ENCODE measurements at regions not wholly inside any gene's neighbourhood (a gene's known extent, or its start where the extent isn't known, plus 50 kb on each side); places are given as distances from the start of the nearest gene placed in this dataset.

DNA sequence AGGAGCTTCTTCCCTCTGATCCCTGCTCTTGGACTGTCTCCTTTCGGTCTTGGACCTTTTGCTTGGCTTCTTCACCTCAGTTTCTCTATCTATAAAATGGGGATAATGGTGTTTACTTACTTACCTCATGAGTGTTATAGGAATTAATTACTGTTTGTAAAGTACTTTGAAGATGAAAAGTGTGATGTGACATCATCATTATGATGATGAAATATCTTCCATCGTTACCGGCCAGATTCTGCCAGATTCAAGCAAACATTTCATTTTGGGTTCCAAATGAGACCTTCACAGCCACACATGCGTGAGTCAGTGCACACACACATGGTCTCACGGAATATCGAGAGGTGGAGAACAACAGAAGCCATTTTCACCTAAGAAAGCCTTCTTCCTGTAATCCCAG is 220.1 kb upstream of the RPL34 start:
- DNase-seq (ENCODE audit: low read depth in 2 of 2): no peak

DNA sequence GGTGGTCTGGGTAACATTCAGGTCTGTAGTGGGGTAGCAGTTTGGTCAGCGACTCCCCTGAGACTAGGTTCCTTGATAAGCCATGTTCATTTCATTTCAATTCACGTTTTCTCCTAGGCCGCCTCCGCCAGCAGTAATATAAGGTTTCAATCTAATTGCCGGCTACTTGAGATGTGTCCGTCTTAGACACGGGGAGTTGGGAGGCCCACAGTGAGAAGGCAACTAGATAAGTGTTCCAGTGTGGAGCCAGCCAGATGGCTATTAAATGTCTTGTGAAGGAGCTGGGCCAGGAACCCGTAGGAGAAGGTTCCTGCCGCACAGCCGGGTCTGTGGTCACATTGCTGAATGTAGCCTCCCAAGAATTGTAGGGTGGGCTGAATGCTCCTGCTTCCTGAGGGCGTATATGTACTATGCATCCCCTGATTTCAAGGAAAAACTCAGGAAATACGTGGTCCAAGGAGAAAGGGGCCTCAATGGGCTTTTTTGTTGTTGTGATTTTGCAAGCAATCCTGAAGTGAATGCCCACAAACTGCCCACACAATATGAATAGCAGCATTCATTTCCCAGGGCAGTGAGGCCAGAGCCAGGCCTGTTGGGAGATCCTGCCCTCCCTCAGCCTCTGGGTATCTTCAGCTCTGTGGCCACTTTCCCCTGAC is 220.6 kb upstream of the RPL34 start:
- DNase-seq (ENCODE audit: low read depth in 2 of 2): no peak

DNA sequence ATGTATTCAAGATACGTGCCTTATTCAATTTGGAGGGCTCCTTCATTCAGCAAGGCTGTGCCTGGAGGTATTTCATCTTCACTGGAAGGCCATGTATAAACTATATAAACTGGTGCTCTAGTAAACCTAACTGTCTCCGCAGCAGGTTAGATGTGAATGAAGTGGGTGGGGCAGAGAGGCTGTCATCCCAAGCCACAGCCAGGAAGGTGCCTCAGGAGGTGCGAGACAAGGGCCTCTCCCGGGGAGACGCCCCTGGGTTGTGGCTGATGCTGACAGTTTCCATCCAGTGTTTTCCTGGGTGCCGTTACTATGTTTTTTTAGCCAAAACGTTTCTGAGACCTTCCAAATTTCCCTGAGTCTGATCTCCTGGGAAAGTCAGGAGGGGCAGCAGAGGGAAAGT is 221.5 kb upstream of the RPL34 start:
- no peak for DNase-seq (ENCODE audit: low read depth in 2 of 2)

DNA sequence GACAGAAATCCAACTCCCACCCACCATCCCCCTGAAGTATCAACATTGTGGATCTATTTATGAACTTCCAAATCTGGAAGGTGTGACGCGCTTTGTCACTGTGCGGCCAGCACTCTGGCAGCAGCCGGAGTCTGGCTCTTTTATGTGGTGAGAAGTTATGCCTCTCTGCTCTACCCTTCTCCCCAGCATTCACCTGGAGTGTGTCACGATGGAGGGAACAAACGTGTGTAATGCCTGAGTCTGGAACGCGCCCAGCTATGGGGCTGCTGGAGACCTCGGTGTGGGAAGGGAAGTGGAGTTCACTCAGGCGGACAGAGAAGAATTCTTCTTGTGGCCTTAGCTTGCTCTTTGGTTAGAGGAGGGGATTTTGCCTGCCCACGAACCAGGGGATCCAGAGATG is 222.1 kb upstream of the RPL34 start:
- no peak for DNase-seq (ENCODE audit: low read depth in 2 of 2)

DNA sequence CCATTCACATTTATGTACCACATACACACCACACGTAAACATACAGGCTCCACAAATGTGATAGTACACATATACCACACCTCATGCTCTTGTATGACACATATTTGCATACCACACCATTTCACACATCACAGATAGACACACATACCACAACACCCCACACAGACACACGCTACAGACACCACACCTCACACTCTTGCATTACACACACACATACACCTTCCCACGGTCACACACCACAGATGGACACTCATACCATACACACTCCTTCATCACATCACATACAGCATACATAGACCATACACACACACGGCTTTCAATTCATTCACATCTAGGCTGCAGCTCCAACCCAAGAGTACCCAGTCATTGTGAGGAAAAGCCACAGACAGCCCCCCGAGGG is 222.5 kb upstream of the RPL34 start:
- DNase-seq (ENCODE audit: low read depth in 2 of 2): no peak

DNA sequence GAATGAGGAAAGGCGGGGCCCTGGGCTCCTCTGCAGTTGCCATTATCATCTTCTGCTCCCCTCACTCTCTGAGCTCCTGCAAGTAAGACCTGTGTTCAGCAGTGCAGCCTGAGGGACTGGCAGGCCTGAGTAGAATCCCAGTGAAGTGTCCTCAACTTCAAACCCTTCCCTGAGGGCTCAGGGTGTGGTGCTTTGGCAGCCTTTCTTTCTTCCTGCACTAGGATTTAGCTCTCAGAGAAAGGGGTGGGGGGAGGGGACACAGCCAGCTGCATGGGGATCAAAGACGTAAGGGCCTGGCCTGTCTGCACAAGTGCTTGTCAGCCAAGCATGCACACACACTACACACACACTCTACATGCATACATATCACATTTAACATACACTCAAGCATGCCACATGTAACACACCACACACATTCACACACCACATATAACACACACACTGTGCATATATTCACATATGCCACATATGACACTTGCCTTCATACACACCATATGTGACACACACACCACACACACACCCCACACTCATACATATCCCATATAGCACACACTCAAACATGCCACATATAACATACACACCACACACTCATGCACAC is 223.4 kb upstream of the RPL34 start:
- no peak for DNase-seq (ENCODE audit: low read depth in 2 of 2)

DNA sequence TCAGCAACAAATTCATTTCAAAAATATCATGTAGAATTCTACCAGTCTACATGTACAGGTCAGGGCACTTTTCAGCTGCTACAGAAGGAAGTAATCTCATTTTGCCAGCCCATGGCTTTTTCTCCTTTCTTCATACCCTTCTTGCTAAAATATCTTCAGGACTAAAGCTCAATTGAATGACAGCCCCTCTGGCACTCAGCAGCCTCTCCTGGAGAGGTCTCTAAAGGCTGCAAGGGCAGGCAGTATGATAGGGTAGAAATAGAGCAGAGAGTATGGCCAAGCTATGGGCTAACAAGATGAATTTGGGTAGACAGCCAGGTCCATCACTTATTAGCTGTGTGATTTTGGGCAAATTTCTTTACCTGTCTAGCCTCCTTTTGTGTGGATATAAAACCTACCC is 224.6 kb upstream of the RPL34 start:
- DNase-seq (ENCODE audit: low read depth in 2 of 2): no peak

DNA sequence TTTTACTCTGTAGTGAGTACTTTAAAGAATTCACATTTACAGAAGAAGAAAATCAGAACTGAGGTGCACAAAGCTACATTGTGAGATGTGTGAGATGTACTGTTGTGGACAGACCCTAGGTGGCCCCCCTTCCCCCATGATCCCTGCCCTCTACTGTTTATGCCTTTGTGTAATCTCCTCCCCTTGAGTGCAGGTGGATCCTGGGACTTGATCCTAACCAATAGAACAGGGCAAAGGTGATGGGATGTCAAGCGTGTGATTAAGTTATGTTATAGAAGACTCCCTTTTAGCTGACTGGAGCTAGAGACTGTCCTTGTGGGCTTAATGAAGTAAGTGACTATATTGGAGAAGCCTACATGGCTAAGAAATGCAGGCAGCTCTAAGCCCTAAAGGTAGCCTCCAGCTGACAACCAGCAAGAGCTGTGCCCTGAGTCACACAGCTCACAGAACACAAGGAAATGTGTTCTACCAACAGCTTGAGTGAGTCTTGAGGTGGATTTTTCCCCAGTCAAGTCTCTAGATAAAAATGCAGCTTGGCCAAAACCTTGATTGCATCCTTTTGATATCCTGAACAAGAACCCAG is 225.2 kb upstream of the LEF1 start:
- DNase-seq (ENCODE audit: low read depth in 2 of 2): no peak

DNA sequence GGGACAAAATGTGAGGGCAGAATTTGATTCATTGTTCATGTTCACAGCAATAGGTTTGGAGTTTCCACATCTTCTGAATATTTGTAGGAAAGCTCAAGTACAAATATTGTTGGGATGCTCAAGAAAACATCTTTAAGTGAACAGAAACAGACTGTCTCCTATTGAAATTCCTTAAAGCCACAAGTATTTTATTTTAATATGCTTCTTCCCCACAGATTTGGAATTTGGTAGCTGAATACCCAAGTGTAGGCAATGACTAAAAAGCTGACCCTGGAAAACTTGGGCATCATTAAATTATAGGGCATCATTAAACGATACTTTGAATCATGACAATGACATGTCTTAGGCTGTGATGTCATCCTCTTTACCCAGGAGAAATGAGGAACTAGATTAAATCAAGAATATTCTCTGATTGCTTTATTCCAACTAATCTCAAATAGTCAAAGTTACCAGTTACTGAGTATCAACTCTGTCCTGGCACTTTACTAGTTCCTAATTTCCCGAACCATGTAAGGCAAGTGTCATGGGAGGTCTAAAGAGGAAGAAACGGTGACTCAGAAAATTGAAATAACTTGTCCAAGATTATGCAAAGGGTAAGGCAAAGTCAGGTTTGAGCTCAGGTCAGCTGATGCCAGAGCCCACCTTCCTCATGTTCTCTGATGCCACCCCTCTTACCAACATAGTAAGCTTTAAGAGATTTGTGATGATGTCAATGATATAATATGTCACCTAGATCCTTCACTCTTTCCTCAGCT is 223.1 kb upstream of the LEF1 start:
- DNase-seq (ENCODE audit: low read depth in 2 of 2): no peak

DNA sequence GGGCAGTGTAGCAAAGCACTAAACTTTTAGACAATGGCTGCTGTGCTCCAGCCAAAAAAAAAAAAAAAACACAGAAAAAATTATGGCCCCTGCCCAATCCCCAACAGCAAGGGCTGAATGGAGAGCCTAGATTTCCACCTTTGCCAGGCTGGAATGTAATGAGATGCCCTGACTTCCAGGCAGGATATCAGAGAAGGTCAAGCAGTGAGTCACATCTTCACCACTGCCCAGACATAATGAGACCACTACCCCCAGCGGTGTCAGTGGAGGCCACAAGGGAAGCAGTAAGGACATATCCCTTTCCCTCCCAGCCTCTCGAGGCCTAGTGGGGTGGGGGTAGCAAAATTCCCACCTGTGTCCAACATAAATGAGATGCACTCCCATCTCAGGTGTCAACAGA is 216.3 kb upstream of the LEF1 start:
- no peak for DNase-seq (ENCODE audit: low read depth in 2 of 2)

DNA sequence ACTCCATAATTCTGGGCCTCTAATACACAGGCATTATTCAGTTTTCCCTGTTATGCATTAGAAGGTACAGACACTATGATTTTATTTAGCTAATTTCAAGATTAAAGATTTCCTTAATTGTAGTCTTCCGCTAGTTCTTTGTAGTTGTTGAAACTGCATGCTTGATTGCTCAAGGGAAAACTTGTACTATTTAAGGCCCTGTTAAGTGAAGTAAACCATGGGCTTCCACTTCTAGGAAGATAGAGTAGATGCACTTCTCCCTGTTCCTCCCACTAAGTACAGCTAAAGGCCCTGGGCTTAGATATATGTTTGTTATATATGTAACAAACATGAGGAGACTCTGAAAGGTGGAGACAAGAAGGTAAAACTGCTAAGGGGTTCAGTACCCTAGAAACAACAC is 215.8 kb upstream of the LEF1 start:
- DNase-seq (ENCODE audit: low read depth in 2 of 2): no peak

DNA sequence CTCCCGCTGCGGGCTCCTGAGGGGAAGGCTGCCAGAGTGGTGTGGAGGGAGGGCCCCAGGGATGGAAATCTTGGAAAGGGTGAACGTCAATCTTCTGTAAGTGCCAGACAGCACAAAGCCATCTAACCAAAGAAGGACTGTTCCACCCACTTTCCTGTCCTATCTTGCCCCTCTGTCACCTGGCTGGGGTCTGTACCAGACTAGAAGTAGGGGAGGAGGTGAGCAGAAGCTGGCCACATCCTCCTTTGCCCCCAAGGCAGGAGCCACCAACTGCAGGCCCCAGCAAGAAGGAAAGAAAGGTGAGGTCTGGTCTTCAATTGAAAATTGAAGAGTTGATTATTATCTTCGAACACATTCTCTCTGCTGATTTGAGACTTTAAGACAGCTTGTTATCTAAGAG is 214.4 kb upstream of the LEF1 start:
- no peak for DNase-seq (ENCODE audit: low read depth in 2 of 2)

DNA sequence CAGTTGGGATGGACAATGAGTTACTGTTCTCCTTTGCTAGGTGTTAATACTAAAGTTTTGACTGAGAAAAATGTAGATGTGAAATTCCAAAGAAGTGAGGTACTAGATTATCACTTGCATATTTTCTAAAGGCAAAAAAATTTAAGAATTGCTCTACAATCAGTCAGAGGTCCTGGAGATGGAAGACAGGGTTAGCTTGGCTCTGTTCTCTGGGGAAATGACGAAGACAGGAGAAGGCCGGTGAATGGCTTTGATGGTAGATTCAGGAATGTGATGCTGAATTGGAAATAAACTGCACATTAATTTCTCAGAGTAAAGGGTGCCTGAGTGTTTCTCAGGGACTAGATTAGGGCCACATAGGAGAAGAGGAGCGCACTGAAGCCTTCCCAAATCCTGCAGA is 214.0 kb upstream of the LEF1 start:
- no peak for DNase-seq (ENCODE audit: low read depth in 2 of 2)

DNA sequence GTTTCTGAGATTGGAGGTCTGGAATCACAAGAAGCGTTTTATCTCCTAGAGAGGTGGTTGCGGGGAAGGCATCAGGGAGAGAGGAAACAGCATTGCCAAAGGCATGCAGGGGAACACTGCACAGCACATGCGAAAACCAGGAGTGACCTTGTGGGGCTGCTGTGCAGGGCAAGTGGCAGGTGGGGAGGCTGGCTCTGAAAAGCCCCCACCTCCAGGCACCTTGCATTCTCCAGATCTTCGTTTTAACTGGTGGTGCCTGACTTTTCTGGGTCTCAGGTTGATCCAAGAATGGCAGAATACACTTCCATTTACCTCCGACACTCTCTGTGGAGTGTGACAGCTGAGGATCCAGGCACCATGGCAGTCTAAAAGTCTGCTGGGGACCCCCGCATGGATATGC is 209.4 kb upstream of the LEF1 start:
- DNase-seq (ENCODE audit: low read depth in 2 of 2): no peak

DNA sequence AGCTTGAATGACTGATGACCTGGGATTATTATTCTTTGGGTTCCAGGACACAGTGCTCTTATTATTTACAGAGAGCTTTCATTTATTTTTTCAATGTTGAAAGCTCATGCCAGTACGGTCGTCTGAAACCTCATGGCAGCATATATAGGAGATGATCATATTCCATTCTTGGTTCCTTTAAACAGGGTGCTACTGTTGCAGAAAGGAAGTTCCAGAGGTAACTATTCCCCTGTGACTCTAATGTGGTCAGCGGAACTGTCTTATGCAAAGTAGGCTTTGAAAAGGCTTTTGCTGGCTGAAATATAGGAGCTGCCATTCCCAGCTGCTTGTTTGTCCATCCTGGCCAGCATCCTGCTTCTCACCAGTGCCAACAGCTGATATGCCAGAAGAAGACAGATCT is 208.3 kb upstream of the LEF1 start:
- DNase-seq (ENCODE audit: low read depth in 2 of 2): no peak

DNA sequence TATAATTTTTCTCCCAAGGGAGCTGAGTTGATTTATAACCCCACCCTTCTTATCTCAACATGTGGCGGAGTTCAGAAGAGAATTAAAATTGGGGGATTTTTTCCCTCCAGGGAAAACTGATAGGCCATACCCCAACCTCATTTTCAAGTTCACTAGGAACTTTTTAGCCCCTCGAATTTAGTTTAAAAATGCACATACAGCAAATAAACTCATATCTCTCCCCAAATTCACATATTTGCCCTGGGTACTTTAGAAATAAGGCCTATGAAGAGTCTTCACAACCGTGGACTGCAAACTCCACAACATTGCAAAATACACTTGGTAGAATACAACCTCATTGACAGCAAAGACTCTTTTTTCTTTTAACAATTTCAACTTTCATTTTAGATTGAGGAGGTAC is 206.7 kb upstream of the LEF1 start:
- DNase-seq (ENCODE audit: low read depth in 2 of 2): no peak

DNA sequence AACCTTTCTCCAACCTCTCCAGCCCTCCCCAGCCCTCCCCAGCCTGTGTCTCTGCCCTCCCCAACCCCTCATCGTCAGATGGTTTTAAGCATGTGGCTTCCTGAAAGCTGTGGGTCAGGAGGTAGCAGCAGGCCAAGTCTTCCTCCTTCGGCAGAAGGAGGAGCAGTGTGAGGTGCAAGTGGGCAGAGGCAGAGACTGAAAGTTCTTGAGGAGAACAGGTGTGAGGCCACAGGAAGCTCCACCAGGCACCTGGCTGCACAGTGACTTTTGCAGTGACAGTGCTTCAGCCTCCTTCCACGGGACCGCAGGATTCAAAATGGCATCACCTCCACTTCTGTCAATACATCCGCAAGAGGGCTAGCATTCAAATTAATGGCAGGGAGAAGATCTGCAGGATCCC is 203.9 kb upstream of the LEF1 start:
- no peak for DNase-seq (ENCODE audit: low read depth in 2 of 2)

DNA sequence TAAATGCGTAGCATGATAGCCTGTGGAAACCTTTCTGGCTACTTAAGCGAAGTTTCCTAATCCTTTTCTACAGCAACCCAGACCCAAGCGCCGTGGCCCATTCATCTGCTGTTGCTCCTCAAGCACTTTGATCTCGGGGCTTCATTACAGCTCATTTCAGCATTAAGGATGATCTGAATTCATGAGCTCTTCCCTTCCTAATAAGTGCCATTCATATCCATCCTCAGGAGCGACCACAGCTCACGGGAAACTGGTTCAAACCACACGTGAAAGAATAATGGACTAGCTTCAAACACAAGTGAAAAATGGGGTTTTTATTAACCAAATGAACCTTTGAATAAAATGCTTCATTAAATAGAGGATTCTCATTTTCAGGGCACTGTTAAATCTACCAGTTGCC is 202.6 kb upstream of the LEF1 start:
- DNase-seq (ENCODE audit: low read depth in 2 of 2): no peak

DNA sequence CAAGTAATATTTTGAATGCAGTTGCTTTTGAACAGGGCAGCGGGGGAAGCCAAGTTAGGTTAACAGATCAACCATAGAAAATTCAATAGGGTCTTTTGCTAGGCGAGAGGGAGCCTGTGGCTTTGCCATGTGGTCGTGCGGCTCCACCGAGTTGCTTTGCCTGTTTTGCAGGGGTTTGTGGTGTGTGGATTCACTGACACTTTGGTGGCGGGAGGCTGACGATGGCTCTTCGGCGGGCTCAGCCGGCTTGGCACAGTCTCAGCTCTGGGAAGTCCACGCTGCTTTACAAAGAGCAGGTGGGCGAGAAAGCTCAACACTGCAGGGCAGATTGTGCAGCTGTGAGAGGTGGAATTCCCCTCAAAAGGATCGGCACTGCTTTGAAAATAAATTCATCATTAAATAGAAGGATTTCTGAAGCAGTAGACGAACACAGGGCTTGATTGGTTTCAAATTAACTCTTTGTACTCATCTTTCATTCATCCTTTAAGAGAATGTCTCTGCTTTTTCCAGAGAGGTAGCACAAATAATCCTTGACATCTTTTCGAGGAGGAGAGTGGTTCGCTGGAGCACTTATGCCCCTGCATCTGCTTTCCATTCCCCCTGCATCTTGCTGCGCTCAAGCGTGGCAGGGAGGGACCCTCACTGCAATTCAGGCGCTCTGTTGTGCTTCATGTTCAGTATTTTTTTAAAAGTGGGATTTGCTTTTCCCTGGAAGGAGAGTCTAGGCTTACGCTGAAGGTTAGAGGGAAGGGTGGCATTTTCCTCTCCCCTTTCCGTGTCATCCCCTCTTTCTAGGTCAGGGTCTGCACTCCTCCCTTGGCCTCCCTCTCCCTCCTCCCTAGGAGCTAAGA is 201.8 kb upstream of the LEF1 start:
- peak in 1 of 2 experiments; percentile 33 for DNase-seq (ENCODE audit: low read depth in 2 of 2)

DNA sequence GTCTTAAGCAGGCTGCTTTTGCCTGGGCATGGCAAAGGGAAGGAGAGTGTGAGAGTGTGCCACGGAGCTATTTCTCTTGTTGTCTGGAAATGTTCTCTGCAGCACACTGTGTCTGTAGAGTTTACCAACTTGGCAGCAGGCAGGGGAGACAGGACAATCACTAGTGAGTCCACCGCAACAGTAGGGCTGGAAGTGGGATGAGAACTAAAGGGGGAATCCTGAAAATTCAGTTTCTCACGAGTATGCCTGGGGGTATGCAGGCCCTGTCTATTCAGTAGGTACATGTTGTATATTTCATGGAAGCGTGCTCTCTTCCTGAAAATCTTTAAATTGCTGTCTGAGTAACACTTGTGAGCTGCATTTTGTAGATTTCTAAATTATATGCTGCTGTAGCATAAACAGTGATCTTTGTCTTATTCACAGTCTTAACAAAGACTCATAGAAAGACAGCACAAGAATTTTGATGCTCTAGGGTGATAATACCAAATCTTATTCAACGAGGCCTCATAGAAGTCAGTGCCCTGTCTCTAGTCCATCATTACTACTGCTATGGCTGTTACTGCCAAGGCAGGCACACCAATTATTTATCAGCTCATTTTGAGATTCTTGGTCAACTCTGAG is 200.4 kb upstream of the LEF1 start:
- no peak for DNase-seq (ENCODE audit: low read depth in 2 of 2)

DNA sequence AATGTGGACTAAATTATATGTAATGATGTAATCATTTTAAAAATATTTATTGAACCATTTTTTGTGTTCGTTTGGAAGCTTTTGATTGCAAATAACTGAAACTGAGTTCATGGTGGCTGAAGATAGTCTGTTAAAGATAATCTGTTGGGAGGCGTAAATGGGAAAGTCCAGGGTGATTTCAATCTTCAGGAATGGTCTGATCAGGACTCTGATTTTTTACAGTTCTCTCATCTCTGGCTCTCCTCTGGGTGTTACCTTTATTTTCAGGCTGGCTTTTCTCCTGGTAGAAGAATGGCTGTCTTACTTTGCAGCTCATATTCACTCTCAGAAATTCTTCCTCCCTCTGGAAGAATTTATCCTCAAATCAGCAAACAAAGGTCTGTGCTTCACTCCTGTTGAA is 199.0 kb upstream of the LEF1 start:
- DNase-seq (ENCODE audit: low read depth in 2 of 2): no peak

DNA sequence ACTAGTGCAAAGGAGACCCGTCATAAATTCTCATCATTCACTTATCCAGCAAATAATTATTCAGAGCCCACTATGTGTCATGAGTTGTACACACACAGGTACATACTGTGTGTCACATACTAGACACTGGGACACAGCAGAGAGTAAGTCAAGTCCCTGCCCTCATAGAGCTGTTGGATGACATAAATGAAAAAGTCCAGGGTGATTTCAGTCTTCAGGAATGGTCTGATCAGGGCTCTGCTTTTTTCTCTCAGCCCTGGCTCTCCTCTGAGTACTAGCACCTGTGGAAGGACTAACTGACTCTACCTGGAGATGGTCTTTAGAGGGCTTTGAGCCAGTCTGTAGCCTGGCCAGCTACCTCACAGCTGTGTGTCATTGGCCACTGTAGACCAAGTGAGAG is 198.0 kb upstream of the LEF1 start:
- no peak for DNase-seq (ENCODE audit: low read depth in 2 of 2)

Measured in stimulated activated CD4-positive, alpha-beta T cell treated with anti-CD3 and anti-CD28 coated beads, Interleukin-12 subunit alpha, Interleukin-12 subunit beta, amount 100 ng/mL, for 24 hours (primary cell).